HepG2 (cell line): ENCODE measurements at regions not wholly inside any gene's neighbourhood (a gene's known extent, or its start where the extent isn't known, plus 50 kb on each side); places are given as distances from the start of the nearest gene placed in this dataset.

Source experiments
- KAT8 ChIP-seq: IDR thresholded peaks from 2 replicates; pipeline ENCODE4 v1.6.1; 2016; ENCODE audit warnings: missing genetic modification reagents, missing compliant biosample characterization
- TCF7L2 ChIP-seq: IDR thresholded peaks from 2 replicates; pipeline ENCODE4 v1.6.1; 2011; ENCODE audit warnings: mild to moderate bottlenecking, low read depth, low read length, moderate library complexity
- ZNF124 ChIP-seq: sonication (generic); formaldehyde crosslinking; IDR thresholded peaks from 2 replicates; pipeline ENCODE4 v1.4.0; 2020; ENCODE audit warnings: missing genetic modification reagents
- ZNF558 ChIP-seq: sonication (generic); formaldehyde crosslinking; IDR thresholded peaks from 2 replicates; pipeline ENCODE4 v1.9.0; 2022; ENCODE audit warnings: mild to moderate bottlenecking, missing genetic modification reagents, borderline replicate concordance
- ZNF678 ChIP-seq: sonication (generic); formaldehyde crosslinking; IDR thresholded peaks from 2 replicates; pipeline ENCODE4 v1.4.0; 2020; ENCODE audit warnings: mild to moderate bottlenecking, missing genetic modification reagents

DNA sequence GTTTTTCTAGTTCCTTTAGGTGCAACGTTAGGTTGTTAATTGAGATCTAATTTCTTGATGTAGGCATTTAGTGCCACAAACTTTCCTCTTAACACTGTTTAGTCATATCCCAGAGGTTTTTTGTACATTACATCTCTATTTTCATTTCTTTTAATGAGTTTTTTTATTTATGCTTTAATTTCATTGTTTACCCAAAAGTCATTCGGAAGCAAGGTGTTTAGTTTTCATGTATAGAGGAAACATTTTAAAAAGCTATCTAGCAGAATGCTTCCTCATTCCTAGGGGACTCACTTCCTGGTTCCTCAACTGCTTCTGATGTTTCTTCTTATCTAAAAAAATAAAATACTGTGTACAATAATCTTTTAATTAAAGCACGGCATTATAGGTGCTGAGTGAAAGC is 307.2 kb upstream of the CAMK1G start:
- TF ChIP-seq ZNF124 (CRISPR knock-in tag) (no peak), ZNF558 (CRISPR knock-in tag) (no peak), ZNF678 (no peak), KAT8 (CRISPR knock-in tag) (no peak), TCF7L2 (no peak)
